HEK293 (cell line): ENCODE measurements at regions not wholly inside any gene's neighbourhood (a gene's known extent, or its start where the extent isn't known, plus 50 kb on each side); places are given as distances from the start of the nearest gene placed in this dataset.
"Not testable (repeated sequence)": the region's sequence is repeated elsewhere in the genome, so short reads cannot be mapped to it uniquely, and the experiment has no call there.

Experiments
- CTCF ChIA-PET: fragments of 350-600 bp; formaldehyde crosslinking; extraction: SDS; loops from one replicate; lab custom pipeline; 2021; ENCODE audit warnings: antibody characterized with exemption; lab: Yijun Ruan, JAX
- POLR2A ChIA-PET: fragments of 300-600 bp; formaldehyde crosslinking; extraction: SDS; loops from one replicate; lab custom pipeline; 2020; ENCODE audit warnings: antibody characterized with exemption, inconsistent platforms; lab: Yijun Ruan, JAX
- H3K27ac ChIP-seq: fragments of 200-500 bp; sonication (Bioruptor generic); 2 replicates; pipeline ENCODE4 v1.5.1; 2014; ENCODE audit warnings: low read depth, low read length, control low read depth, inconsistent platforms; ENCODE audit errors: extremely low read depth
- H3K36me3 ChIP-seq, 2 experiments: fragments of 200-500 bp in 1 of 2; sonication (Bioruptor generic) in 1 of 2; 1 replicate in 1 of 2; 2 replicates in 1 of 2; pipeline ENCODE4 v1.5.1; 2014 to 2017; ENCODE audit warnings: inconsistent platforms in 2 of 2, low read length in 2 of 2; ENCODE audit not compliant: control insufficient read depth in 2 of 2, insufficient read depth in 1 of 2
- H3K4me1 ChIP-seq: fragments of 200-500 bp; sonication (Bioruptor generic); 2 replicates; pipeline ENCODE4 v1.5.1; 2014; ENCODE audit warnings: mild to moderate bottlenecking, low read length, inconsistent platforms; ENCODE audit not compliant: control insufficient read depth, insufficient read depth
- H3K4me3 ChIP-seq: 2 replicates; pipeline ENCODE4 v1.5.1; 2011; ENCODE audit warnings: low read depth, mild to moderate bottlenecking, control low read depth, low read length, moderate library complexity
- H3K9me3 ChIP-seq: fragments of 200-500 bp; sonication (Bioruptor generic); 2 replicates; pipeline ENCODE4 v1.5.1; 2014; ENCODE audit warnings: low read depth, low read length, inconsistent platforms; ENCODE audit not compliant: control insufficient read depth, insufficient read depth
- MZF1 ChIP-seq: fragments of 450-650 bp; formaldehyde crosslinking; IDR thresholded peaks from 2 replicates; pipeline ENCODE4 v1.5.1; 2017; ENCODE audit warnings: missing biosample characterization, missing genetic modification characterization, borderline replicate concordance
- SCRT1 ChIP-seq: fragments of 450-650 bp; formaldehyde crosslinking; IDR thresholded peaks from 2 replicates; pipeline ENCODE4 v1.5.1; 2016; ENCODE audit warnings: missing biosample characterization, missing genetic modification characterization, borderline replicate concordance
- ZNF146 ChIP-seq: fragments of 450-650 bp; formaldehyde crosslinking; IDR thresholded peaks from 2 replicates; pipeline ENCODE4 v1.5.1; 2016; ENCODE audit warnings: missing biosample characterization, missing genetic modification characterization
- ZNF174 ChIP-seq: fragments of 450-650 bp; formaldehyde crosslinking; IDR thresholded peaks from 2 replicates; pipeline ENCODE4 v1.5.0; 2017; ENCODE audit warnings: missing biosample characterization, mild to moderate bottlenecking, missing genetic modification characterization
- ZNF19 ChIP-seq: fragments of 450-650 bp; formaldehyde crosslinking; IDR thresholded peaks from 2 replicates; pipeline ENCODE4; 2016; ENCODE audit warnings: missing biosample characterization, missing genetic modification characterization, low read depth
- ZNF223 ChIP-seq: fragments of 450-650 bp; formaldehyde crosslinking; IDR thresholded peaks from 2 replicates; pipeline ENCODE4 v1.5.1; 2016; ENCODE audit warnings: missing biosample characterization, missing genetic modification characterization
- ZNF335 ChIP-seq: fragments of 450-650 bp; formaldehyde crosslinking; conservative IDR thresholded peaks from 2 replicates; pipeline ENCODE4 v1.5.1; 2016; ENCODE audit warnings: missing biosample characterization, missing genetic modification characterization
- ZNF341 ChIP-seq: fragments of 450-650 bp; formaldehyde crosslinking; IDR thresholded peaks from 2 replicates; pipeline ENCODE4; 2016; ENCODE audit warnings: low read depth, missing biosample characterization, missing genetic modification characterization
- ZNF366 ChIP-seq: fragments of 450-650 bp; formaldehyde crosslinking; conservative IDR thresholded peaks from 2 replicates; pipeline ENCODE4 v1.5.1; 2016; ENCODE audit warnings: missing biosample characterization, missing genetic modification characterization
- ZNF518A ChIP-seq: fragments of 450-650 bp; formaldehyde crosslinking; conservative IDR thresholded peaks from 2 replicates; pipeline ENCODE4 v1.5.1; 2016; ENCODE audit warnings: low read depth, missing biosample characterization, missing genetic modification characterization
- ZNF571 ChIP-seq: fragments of 450-650 bp; formaldehyde crosslinking; IDR thresholded peaks from 2 replicates; pipeline ENCODE4 v1.5.0; 2017; ENCODE audit warnings: missing biosample characterization, missing genetic modification characterization
- ZNF626 ChIP-seq: fragments of 450-650 bp; sonication (Bioruptor Pico); formaldehyde crosslinking; IDR thresholded peaks from 2 replicates; pipeline ENCODE4 v1.5.1; 2018; ENCODE audit warnings: missing biosample characterization, missing genetic modification characterization, inconsistent platforms
- ZNF670 ChIP-seq: fragments of 450-650 bp; formaldehyde crosslinking; IDR thresholded peaks from 2 replicates; pipeline ENCODE4 v1.5.1; 2016; ENCODE audit warnings: missing biosample characterization, missing genetic modification characterization, low read depth
- ZSCAN18 ChIP-seq: fragments of 450-650 bp; formaldehyde crosslinking; IDR thresholded peaks from 2 replicates; pipeline ENCODE4 v1.5.1; 2016; ENCODE audit warnings: missing biosample characterization, missing genetic modification characterization
- TF ChIP-seq, protein P1 (sequence below): fragments of 450-650 bp; formaldehyde crosslinking; IDR thresholded peaks from 2 replicates; pipeline ENCODE4 v1.5.1; 2016; ENCODE audit warnings: missing biosample characterization, missing genetic modification characterization, borderline replicate concordance

DNA sequence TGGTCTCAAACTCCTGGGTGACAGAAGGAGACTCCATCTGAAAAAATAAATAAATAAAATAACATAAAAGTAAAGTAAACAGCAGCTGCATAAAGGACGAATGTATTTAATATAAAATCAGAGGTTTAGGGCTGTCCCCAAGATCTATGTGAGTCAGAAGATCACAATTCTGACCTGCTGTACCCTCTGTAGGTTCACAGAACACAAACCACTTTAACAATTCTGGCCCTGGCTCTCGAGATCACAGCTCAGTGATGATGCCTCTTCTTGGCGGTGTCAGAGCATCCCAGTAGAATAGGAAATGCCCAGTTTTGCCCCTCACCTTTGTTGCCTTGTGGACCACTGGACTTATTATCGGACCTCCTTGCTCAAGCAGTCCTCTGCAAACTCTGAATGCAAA lies 380.9 kb downstream of the TLE1 start:
- ChIA-PET POLR2A (no interaction called here), CTCF (interaction anchor here (0.5 to 0.6 kb wide), 2 partner anchors 85 to 780 kb away, joined by 3 to 6 read pairs; no protein-coding TSS in a partner anchor)
- Histone ChIP-seq H3K4me1 (no peaks in the 10 kb centered on the region), H3K27ac (no peak overlapping the region), H3K9me3 (no peaks in the 10 kb centered on the region), H3K4me3 (no peak overlapping the region), H3K36me3 (no peaks in the 10 kb centered on the region)
- TF ChIP-seq ZNF341 (tag by site-specific recombination) (no peak), ZNF670 (tag by site-specific recombination) (no peak), ZNF335 (tag by site-specific recombination) (no peak), ZNF146 (tag by site-specific recombination) (no peak), ZNF571 (tag by site-specific recombination) (no peak)

- H3K36me3 ChIP-seq, H3K4me1 ChIP-seq, H3K4me3 ChIP-seq, H3K9me3 ChIP-seq, H3K27ac ChIP-seq, POLR2A ChIA-PET: not testable (repeated sequence)
- CTCF ChIA-PET: interaction anchor here (0.9 kb wide), 1 partner anchor 43 kb away, joined by 4 read pairs; no protein-coding TSS in a partner anchor
These were observed 381.6 kb downstream of the TLE1 start for GRCh38 chr9:81307791-81308190.

GRCh38 chr9:81305561-81306182 lies 383.7 kb downstream of the TLE1 start:
- no peaks in the 10 kb centered on the region for H3K9me3 ChIP-seq
- ChIA-PET POLR2A (no interaction called here), CTCF (interaction anchor here (0.6 kb wide), 1 partner anchor 270 kb away, joined by 3 read pairs; no protein-coding TSS in a partner anchor)
- TF ChIP-seq ZSCAN18 (tag by site-specific recombination): no peak
- no peak for TF ChIP-seq ZNF223 (tag by site-specific recombination)
- TF ChIP-seq ZNF174: no peak
- no peak for TF ChIP-seq ZNF626 (tag by site-specific recombination)
- TF ChIP-seq, protein P1, sequence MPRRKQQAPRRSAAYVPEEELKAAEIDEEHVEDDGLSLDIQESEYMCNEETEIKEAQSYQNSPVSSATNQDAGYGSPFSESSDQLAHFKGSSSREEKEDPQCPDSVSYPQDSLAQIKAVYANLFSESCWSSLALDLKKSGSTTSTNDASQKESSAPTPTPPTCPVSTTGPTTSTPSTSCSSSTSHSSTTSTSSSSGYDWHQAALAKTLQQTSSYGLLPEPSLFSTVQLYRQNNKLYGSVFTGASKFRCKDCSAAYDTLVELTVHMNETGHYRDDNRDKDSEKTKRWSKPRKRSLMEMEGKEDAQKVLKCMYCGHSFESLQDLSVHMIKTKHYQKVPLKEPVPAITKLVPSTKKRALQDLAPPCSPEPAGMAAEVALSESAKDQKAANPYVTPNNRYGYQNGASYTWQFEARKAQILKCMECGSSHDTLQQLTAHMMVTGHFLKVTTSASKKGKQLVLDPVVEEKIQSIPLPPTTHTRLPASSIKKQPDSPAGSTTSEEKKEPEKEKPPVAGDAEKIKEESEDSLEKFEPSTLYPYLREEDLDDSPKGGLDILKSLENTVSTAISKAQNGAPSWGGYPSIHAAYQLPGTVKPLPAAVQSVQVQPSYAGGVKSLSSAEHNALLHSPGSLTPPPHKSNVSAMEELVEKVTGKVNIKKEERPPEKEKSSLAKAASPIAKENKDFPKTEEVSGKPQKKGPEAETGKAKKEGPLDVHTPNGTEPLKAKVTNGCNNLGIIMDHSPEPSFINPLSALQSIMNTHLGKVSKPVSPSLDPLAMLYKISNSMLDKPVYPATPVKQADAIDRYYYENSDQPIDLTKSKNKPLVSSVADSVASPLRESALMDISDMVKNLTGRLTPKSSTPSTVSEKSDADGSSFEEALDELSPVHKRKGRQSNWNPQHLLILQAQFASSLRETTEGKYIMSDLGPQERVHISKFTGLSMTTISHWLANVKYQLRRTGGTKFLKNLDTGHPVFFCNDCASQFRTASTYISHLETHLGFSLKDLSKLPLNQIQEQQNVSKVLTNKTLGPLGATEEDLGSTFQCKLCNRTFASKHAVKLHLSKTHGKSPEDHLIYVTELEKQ (tag by site-specific recombination): no peak
- TF ChIP-seq SCRT1: no peak
- no peak for TF ChIP-seq ZNF19 (tag by site-specific recombination)
- no peak for TF ChIP-seq ZNF518A (tag by site-specific recombination)
- TF ChIP-seq ZNF366 (tag by site-specific recombination): no peak
- TF ChIP-seq MZF1 (tag by site-specific recombination): no peak
- no peak overlapping the region for H3K4me3 ChIP-seq
- H3K36me3 ChIP-seq: no peaks in the 10 kb centered on the region
- no peak overlapping the region for H3K27ac ChIP-seq
- no peaks in the 10 kb centered on the region for H3K4me1 ChIP-seq
